ENCODE measurements at regions not wholly inside any gene's neighbourhood (a gene's known extent, or its start where the extent isn't known, plus 50 kb on each side); places are given as distances from the start of the nearest gene placed in this dataset.
"Not testable (repeated sequence)": the region's sequence is repeated elsewhere in the genome, so short reads cannot be mapped to it uniquely, and the experiment has no call there.

DNA sequence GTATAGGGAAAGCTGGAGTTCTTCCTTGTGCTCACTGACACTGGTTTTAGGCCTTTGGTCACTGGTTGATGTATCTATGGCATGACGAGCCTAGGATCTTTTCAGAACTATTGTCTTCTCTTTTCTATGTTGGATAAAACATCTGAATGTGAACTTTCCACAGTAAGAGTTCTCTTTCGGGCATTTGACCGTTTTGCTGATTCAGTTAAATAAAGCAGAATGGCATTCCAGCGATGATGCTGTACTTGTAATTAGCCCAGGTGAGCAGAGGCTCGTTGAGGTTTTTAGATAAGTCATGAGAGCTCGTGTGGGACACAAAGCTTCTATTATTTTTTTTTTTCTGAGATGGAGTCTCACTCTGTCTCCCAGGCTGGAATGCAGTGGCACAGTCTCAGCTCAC, 160.2 kb upstream of the DPP6 start:
- no peak for DNase-seq

DNA sequence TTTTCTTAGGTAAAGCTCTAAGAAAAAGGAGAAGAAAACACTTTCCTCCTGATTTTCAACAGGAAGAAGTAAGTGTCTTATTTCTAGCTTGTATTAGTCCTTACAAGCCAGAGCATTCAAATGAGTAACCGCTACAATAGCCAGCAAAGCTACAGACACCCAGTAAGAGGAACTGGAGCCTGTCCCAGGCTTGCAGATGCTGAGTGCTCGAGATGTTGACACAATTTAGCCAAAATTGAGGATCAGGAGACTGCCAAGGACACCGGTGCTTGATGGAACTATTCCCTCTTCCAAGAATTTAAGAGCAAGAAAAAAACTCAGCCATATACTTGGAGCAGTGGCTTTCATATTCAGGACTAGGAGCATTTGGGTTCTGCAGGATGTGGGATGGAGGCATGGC, 149.3 kb upstream of the DPP6 start:
- DNase-seq: no peak

DNA sequence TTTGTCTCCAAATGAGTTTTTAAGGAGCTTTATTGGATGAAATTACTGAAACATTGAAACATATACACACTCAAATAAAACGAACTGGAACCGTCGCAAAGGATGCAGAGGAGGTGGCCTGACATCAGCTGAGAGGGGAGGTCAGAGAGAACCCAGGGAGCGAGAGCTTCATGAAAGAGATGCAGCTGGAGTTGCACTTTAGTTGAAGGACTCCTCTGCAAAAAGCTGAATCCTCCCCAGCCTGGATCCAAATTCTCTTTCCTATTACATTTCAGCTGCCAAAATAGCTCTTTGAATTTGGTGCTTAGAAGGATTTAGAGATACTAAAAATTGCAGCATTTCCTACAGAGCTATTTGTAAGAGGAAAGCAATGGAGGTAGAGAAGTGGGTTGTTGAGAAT, 140.0 kb upstream of the DPP6 start:
- no peak for DNase-seq

DNA sequence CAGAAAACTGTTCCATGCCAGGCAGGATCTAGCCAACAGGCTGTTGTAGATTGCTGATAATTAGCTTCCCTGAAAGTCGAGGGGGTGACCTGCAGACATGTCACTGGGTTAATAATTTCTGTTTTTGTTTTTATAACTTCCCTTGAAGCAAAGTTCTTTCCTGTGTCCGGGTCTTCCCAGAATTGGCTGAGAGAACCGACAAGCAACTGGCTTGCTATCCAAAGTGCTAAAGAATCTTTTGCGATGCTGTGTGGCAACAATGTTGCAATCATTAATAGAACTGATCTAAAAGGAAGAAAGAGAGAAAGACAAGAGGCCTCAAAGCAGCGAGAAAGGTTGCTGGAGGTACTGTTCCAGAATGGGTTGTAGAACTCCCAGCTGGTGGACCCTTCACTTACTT, 132.1 kb upstream of the DPP6 start:
- DNase-seq: no peak

DNA sequence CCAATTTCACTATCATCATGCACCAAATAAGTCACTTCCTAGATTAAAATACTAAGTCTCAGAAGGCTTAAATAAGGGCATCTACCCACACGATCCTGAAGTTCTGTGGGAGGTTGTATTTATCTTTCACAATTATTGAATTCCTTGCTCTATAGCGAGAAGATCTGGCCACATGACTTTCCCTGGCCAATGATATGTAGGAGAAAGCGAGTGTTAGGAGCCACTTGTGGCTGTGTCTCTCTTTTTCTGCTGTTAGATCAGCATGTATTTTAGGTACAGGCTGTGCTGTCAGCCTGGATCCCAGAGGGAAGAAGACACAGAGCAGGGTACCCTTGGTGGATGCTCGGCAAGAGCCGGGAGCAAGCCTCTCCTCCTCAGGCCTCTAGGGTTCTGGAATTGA, 131.3 kb upstream of the DPP6 start:
- no peak for DNase-seq

DNA sequence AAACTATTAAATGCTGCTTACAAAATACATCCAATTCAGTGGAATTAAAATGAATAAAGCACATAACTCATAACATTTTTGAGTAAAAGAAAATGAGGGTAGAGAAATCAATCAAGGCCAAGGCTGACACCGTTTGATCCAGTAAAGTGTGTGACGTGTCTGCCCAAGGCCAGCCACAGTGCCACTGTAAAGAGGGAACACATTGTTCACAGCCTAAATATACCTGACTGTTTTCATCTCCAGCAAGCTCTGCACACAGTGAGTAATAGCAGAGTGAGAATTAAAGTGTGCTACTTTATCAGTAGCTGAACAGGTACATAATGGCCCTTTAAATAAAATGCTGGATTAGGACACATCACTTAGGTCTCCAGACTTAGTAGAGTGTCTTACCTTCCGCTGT, 130.8 kb upstream of the DPP6 start:
- no peak for DNase-seq

DNA sequence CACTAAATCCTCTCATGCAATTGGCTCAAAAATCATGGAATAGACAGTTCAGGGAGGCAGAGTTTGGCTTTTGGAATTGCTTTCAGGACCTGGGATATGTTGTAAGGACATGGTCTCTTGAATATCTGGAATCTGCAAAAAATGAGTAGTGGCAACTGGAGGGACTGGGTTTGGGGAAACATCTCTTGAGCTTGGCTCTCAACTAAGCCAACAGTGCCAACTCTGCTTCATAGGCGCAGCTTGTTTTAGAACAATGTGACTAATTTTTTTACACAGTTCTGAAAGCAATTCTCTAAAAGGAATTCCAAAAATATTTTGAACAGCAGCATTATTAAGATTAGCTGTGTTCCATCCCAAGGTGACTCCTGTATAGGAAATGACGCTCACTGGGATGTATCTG, 121.5 kb upstream of the DPP6 start:
- no peak for DNase-seq

DNA sequence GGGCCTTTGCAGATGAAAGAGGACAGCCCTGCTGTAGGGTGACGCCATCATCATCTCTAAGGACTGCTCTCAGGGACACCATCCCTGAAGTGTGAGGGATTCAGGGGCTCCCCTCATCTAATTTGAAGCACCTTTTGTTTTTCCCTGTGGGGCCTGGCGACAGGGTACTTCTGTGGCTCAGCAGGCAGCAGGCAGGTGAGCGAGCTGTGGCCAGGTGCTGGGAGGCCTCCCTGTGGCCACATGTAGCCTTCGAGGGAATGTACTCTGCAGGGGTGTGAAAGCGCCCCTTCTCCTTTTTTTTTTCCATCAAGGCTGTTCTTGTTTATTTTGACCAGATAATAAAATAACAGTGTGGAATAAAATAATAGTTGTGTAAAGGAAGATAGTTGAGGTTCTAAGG, 118.2 kb upstream of the DPP6 start:
- DNase-seq: no peak

DNA sequence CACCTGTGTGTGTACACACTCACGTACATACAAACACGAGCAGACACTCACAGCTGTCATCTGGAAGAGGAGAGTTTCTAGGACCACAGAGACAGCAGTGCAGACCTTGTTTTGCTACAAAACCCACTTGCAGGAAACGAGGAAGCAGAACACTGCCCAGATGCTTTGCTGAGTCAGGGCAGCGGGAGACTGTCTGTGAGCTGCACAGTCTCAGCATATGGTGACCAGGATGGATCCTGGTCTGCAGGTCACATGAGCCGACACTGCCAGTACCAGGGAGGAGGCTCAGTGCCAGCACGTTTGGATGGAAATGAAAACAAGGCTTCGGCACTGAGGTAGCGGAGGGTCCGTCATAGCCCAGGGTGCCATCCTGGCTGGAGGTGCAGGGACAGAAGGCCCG, 117.6 kb upstream of the DPP6 start:
- no peak for DNase-seq

DNA sequence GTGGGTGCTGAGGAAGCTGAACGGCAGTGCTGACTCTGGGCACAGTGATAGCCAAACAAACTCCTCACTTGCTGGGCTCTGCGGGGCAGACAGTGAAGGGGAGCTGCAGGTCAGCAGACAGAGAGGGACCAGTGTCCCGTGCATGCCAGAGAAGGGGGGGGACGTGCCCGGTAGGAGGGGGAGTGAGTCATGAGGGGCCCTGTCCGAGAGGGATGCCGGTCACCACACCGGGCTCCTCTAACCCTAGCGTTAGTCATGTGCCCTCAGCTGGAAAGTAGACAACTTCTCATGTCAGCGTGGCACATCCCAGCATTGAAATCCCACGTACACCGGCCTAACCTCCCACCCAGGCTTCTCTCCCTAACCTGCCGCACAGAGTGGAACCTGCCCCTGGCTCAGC, 117.1 kb upstream of the DPP6 start:
- DNase-seq: no peak

DNA sequence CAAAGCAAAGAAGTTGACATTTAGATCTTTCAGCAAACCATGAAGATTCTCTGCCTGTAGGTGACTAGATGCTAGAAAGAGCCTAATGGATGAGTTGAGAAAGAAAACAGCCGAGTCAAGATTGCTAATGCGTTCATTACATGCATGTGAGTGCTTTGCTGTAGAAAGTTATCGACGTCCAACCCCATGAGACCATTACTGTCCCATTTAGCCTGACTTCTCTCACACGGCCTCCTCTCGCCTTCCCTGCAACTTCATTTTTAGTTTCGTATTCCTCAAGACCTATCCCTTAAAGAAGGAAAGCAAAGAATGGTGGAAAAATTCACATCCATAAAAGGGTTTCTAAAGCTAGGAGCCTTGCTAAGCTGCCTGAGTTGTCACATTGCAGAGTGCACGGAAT, 113.7 kb upstream of the DPP6 start:
- DNase-seq: no peak

DNA sequence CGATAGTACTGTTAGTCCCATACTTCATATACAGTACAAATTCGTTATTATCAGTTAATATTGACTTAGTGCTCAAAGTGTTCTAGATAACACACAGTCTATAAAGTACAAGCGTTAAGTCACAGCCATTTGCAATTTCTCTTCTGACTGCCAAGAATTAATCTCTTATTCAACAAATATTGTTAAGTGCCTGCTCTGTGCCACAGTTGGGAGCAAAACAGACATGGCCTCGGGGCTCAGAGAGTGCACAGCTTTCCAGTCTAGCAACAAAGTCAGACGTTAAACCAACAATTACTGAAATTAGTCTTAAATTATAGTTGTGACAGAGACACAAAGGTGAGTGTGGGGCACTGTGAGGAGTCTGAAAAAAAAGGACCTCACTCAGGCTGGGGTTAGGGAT, 113.0 kb upstream of the DPP6 start:
- no peak for DNase-seq

DNA sequence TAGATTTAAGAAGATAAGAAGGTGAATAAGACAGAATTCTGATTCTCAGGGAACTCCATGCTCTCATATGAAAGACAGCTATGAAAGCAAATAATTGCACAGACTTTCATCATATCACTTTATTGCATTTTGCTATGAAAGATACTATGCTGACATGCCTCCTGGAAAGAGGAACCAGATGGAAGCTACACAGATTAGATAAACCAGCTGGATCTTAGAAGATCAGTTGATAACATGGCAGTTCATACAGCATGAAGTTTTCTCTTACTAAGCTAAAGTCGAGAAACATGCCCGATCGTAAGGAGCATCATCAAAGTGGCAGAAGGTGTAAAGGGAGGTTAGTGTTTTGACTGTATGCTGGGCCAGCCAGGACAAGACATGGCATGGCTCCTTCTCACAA, 112.5 kb upstream of the DPP6 start:
- no peak for DNase-seq

DNA sequence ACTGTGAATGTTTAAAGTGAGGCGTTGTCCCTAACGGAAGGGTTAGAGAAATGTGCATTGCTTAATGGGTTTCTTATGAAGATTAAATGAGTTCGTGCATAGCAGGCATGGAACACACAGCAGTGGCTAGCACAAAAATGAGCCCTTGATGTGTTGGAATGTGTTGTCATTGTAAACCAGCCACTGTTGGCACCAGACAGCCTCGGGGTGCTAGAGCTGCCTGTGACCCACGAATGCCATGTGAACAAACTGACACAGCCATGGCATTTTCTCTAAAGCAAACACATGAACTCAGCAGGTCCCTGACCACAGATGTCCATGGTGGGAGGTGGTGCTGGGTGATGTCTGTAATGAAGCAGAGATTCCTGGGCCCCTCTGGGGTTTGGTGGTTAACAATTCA, 111.1 kb upstream of the DPP6 start:
- DNase-seq: no peak

DNA sequence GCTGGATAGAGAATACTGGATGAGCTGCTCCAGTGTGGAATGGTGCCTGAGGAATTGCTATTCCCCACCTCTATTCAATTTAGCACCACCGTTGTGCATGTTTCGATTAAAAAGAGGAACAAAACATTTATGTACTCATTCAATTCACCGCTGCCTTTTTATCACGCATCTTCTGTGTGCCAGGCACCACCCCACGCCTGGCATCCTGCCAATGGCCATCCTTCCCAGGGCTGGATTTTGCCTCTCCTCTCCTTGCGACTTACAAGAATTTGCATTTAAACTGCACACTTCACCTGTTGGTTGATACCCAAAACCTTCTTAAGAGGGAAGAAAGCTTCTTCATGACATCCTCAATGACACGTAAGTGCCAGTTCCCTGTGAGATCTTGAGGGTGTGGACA, 110.2 kb upstream of the DPP6 start:
- no peak for DNase-seq

DNA sequence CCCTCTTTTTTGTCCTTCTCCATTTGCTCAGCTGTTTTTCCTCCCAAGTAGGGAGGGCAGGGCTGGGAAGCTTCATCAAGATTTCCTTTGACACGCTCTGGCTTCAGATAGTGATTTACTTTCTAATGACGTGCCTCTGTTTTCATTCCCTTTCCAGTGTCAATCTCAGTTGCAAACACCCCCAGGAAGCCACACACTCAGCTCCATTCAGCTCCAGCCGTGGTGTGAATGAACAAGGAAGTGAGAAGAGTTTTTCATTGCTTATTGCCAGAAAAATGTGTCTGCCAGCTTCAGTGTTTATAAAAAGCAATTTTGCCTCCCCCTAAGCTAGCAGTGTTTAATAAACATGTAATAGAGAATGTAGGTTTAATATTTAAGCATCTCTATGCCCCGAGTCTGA, 108.7 kb upstream of the DPP6 start:
- DNase-seq: no peak

DNA sequence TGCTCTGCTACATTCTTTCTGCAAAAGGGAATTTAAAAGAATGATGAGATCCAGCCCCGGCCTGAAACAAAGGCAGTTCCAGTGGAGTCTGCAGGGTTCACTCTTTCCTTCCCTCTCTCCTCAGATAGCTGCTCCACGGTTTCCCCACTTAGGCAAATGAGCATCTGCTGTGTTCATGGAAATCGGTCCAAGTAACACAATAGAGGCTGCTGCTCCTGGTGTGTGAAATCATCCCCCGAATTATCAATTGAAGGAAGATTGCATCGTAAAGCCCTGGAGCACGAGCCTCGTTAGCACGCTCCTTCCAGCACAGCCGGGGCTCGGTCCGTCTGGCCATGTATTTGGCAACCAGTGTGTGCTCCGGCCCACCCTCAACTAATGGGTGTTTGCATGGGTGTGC, 108.3 kb upstream of the DPP6 start:
- no peak for DNase-seq

DNA sequence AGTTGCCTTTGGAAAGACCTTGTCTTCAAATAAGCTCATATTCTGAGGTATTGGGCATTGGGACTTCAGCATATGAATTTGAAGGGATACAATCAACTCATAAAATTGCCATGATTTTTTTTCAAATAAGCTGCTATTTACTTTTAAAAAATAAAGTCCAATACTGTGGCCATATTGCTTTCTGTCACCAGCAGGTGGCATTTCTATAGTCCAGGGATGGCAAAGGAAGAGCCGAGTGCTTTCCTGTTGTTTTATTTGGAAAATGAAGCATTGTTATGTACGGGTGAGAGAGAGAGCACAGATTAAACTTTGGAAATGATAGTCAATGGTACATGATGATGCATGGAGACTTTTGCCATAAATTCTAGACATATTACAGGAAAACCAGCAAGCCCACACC, 104.1 kb upstream of the DPP6 start:
- no peak for DNase-seq

DNA sequence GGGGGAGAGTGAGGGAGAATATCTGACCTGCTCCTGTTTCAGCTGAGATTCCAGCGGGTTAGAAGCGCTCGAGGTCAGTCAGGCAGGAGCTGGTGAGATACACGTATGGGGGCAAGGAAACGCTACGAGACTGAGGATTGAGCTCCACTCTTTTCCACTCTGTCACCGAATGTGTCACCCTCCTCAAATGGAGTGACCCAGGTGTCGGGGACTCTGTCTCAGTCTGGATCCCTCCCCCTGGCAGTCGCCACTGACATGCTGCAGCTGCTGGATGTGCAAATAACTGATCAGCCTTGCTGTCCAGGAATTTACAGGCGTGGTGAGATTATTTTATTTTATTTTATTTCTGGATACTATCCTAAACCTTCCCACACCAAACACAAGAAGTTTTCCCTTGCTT, 100.9 kb upstream of the DPP6 start:
- DNase-seq: no peak

DNA sequence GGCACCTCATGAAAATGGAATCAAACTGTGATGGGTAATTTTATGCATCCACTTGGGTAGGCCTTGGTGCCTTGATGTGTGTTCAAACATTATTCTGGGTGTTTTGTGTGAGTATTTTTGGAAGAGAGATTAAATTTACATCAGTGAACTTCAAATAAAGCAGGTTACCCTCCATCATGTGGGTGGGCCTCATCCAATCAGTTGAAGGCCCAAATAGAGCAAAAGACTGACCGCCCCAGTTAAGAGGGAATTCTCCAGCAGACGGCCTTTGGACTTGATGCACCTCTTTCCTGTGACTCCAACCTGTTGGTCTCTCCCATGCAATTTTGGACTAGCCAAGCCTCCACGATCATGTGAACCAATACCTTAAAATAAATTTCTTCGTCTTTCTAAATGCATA, 97.7 kb upstream of the DPP6 start:
- DNase-seq: no peak

DNA sequence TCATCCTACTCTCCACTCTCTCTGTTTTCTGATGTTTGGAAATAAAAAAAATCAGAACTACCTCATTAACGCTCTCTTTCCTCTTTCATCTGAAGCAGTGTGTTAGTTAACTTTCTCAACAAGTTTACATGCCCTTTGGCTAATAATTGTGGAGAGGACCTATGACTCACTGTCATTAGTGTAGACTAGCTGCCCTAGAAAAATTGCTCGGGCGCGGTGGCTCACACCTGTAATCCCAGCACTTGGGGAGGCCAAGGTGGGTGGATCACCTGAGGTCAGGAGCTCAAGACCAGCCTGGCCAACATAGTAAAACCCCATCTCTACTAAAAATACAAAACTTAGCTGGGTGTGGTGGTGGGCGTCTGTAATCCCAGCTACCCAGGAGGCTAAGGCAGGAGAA, 94.5 kb upstream of the DPP6 start:
- DNase-seq: not testable (repeated sequence)

DNA sequence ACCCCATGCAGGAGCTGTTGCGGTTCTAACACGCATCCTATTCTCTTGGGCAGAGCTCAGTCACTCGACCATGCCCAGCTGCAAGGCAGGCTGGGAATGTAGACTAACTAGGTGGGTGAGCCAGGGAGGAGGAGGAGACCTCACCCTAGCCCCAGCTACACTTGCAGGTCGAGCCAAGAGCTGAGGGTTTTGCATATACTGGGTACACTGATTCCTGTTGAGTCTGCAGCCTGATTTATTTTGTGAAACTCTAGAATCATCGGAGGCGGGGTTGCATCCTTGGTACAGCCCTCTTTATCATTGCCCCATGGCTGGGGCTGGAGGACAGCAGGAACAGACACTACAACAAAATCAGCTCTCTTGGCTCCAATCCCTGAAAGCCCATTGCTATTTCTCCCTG, 93.8 kb upstream of the DPP6 start:
- DNase-seq: not testable (repeated sequence)

DNA sequence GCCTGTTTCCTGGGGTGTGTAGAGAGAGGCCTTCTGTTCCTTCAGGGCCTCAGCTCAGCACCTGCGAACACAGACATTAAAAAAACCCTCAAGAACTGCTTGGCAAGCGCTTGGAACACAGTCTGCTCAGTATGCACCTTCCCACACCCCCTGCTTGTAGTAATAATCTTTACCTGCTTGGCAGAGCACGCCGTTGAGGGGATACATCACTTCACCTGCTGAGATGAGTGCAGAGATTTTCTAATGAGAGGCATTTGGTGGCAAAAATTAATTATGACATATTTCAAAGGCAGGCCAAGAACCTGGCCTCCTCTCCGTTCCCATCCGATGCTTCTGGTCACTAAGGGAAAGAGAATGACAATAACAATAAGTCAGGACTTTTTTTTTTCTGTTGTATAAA, 93.4 kb upstream of the DPP6 start:
- DNase-seq: not testable (repeated sequence)

DNA sequence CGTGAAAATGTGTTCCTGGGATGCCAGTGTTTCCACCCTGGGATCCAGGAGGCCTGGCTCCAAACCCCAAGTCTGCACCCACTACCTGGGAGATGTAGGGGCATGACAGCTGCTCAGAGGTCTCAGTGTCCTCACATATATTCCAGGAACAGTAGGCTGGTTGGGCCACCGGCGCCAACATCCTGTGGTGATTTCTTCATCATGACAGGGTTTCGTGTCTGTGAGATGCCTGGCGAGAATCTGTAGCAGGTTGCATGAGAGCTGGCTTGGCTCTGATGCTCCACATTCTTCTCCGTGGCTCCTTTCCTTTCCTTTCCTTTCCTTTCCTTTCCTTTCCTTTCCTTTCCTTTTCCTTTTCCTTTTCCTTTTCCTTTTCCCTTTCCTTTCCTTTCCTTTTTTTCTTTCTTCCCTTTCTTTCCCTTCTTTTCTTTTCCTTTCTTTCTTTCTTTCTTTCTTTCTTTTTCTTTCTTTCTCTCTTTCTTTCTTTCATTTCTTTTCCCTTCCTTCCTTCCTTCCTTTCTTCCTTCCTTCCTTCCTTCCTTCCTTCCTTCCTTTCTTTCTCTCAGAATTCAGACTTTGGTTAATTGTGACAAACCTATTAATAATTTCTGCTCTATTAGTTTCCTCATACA, 87.6 kb upstream of the DPP6 start:
- not testable (repeated sequence) for DNase-seq

DNA sequence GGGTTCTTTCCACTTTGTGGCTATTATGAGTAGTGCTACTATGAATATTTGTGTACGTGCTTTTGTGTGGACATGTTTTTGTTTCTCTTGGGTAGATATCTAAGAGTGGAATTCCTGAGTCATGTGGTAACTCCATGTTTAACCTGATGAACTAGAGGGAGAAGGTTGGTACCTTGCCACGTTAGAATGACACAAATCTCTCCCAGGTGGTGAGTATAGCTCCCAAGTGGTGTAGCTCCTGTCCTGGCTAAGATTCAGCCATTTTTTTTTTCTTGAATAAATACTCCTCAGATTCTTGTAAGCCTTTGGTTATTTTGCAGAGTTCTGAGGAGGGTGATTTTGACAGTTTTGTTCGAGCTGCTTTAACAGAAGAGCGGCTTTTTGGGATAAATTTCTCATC, 83.2 kb upstream of the DPP6 start:
- not testable (repeated sequence) for DNase-seq

DNA sequence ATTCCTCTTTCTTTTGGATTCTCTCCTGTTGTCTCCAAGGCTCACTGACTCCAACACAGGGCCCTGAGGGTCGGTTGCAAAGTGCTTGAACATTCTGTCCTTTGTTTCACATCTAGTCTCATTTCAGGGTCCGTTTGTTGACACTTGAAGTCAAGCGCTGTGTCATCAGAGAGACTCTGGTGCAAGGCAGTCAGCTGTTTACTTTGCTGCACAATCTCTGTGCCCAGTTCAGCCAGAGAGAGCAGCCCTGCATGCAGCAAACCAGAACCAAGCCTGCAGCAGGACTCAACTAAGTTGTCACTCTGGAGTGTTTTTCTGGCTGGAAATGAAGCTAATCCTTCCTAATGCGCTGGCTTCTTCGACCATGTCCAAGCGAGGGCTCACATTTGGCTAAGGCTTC, 77.6 kb upstream of the DPP6 start:
- DNase-seq: not testable (repeated sequence)

Data from NCI-H187 (cell line).